GM21825 (cell line): ENCODE measurements at regions not wholly inside any gene's neighbourhood (a gene's known extent, or its start where the extent isn't known, plus 50 kb on each side); places are given as distances from the start of the nearest gene placed in this dataset.
"Not testable (repeated sequence)": the region's sequence is repeated elsewhere in the genome, so short reads cannot be mapped to it uniquely, and the experiment has no call there.

Experiments
- ATAC-seq: cut with Tn5 transposase; IDR thresholded peaks from one replicate; pipeline ENCODE4 v1.9.1; 2021; ENCODE audit warnings: mild to moderate bottlenecking, moderate library complexity; ENCODE audit not compliant: unreplicated experiment

- no peak for ATAC-seq
Observed at GRCh38 chr10:131556897-131557495, 245.5 kb upstream of the TCERG1L start.

DNA sequence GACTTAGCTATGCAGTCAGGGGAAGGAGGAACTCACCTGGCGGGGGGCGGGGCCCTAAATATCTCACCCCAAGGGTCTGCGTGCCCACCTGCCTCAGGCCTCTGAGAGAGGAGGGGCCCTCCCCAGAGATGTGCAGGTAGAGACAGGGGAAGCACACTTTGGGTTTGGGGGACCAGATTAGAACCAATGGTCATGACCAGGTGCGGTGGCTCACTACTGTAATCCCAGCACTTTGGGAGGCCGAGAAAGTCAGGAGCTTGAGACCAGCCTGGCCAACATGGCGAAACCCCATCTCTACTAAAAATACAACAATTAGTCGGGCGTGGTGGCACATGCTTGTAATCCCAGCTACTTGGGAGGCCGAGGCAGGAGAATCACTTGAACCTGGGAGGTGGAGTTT, 246.4 kb upstream of the TCERG1L start:
- ATAC-seq: not testable (repeated sequence)

GRCh38 chr10:131559450-131559911, 248.0 kb upstream of the TCERG1L start:
- ATAC-seq: no peak

GRCh38 chr10:131560166-131560565, 248.6 kb upstream of the TCERG1L start:
- no peak for ATAC-seq

GRCh38 chr10:131560706-131561355, 249.3 kb upstream of the TCERG1L start:
- ATAC-seq: no peak

- no peak for ATAC-seq
Observed at GRCh38 chr10:131561897-131562296, 250.4 kb upstream of the TCERG1L start.

- no peak for ATAC-seq
Observed at GRCh38 chr10:131563411-131563810, 251.9 kb upstream of the TCERG1L start.

DNA sequence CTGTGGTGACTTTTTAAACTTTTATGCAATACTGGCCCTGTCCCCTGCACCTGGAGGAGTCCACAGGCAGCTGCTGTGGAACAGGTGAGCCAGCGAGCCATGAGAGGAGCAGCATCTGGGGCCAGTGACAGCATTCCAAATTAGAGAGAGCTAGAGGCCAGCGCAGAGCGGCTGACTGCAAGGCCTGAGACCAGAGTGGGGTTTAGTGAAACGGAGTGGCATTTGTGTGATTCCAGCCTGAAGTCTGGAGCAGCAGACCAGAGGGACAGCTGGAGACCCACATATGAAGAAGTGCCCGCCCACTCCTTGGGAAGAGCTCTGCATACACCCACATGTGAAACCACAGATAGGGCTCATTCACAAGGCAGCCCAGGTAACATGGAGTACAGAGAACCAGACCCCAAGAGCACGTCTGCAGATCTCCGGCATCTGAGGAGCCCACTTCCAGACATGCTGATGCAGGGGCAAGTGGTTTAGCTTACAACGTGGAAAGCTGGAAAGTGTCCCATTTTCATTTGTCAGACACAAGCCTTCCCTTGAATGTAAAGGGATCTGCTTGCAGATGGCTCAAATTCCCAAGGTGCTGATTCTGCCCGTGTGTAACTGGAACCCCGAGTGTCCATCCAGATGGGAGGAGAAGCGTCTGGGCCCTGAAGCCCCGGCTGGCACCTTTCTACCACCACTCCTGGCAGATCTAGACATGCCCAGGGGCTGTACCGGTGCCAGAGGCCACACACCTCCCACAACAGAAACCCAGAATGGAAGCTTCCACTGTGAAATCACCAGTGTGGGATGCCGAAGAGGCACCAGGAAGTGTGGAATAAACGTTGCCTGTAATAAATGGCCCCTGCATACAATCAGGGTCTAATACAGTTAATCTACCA, 256.0 kb upstream of the TCERG1L start:
- no peak for ATAC-seq

- no peak for ATAC-seq
Observed at GRCh38 chr10:131568866-131569265, 257.3 kb upstream of the TCERG1L start.

GRCh38 chr10:131569851-131570715, 258.6 kb upstream of the TCERG1L start:
- ATAC-seq: no peak

DNA sequence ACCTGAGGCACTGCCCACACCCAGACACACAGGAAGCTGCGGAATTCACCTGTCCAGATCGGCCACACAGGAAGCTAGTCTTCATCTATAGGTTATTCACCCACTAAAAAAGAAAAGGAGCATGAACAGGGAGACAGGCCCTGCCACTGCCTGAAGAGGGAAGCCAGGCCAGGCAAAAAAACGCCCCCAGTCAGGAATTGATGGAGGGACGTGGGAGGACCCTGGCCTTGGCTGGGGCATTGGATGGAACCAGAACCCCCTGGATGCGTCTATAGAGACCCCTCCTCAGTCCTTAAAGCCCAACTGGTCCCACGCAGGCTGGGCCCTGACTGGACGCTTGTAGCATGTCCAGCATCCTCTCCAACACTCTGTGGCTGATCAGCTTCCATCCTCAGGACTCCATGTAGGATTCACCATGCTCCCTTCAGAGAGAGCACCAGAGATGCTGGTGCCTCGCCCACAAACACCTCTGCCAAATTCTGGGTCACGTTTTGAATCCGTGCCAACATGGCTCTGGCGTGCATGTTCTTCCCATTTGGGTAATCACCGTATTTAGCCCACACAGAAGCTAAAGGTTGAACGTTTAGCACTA, 259.3 kb upstream of the TCERG1L start:
- ATAC-seq: no peak

DNA sequence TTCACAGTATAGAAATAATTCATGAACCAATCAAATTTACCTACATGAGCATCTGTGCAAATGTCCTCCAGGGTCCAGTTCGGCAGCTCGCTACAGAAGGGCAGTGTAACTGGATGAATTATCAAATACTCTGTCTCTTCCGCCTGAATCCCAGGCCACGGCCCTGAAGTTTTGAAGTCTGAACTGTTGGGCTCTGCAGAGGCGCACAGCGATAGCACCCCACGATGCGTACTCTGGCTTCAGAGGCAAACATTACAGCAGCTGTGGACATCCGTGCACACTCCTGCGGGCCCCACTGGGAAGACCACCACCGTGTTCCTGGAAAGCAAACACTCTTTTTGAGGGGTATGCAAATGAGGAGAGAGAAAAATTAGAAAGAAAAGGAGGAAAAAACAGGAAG, 259.8 kb upstream of the TCERG1L start:
- ATAC-seq: no peak

DNA sequence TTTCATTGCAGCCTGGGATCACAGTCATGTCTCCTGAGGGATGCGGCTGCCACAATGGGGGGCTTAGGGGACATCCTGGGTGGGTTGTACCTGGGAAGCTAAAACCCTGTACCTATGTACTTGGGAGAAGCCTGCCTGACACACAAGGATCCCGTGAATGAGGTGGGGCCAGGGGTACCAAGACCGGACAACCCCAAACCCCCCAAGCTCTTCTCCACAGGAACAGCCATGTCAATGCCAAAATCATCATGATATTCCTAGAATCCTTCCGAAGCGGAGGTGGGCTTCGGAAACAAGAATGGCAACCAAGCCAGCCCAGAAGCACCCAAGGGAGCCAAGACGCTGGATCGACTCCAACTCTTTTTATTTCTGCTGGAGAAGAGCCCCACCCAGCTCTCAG, 260.3 kb upstream of the TCERG1L start:
- ATAC-seq: no peak

GRCh38 chr10:131573256-131573655, 261.7 kb upstream of the TCERG1L start:
- ATAC-seq: no peak

DNA sequence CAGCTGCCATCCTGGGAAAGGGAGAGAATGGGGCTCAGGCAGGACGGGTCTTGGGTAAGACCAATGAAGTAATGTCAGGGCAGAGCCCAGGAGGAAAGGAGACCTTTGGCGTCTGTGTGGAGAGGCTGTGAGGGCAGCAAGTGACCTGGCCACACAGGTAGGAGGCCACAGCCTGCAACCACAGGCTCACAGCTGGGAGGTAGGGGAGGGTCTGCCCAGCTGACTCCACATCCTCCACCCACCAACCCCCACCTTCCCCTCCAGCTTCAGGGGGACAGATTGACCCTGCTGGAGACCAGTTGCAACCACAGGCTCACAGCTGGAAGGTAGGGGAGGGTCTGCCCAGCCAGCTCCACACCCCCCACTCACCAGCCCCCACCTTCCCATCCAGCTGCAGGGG, 262.2 kb upstream of the TCERG1L start:
- ATAC-seq: no peak

DNA sequence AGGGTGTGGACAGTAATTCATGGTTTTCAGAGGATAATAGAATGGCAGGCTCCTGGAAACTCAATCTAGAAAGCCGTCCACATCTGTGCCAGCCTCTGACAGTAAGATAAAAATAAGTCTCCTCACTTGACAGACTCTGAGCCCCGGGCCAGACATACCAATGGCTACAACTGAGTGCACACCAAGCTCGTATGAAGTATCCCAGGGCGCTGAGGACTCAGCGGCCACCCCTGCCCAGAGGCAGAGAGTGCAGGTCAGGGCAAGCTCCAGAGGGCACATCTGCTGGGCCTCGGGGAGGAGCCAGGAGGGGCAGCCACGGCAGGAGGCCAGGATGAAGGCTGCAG, 262.8 kb upstream of the TCERG1L start:
- no peak for ATAC-seq

GRCh38 chr10:131574707-131575430, 263.3 kb upstream of the TCERG1L start:
- ATAC-seq: no peak

GRCh38 chr10:131575877-131576276, 264.4 kb upstream of the TCERG1L start:
- ATAC-seq: no peak

GRCh38 chr10:131576341-131577177, 265.0 kb upstream of the TCERG1L start:
- ATAC-seq: no peak
